HG02763 (cell line): ENCODE measurements at regions not wholly inside any gene's neighbourhood (a gene's known extent, or its start where the extent isn't known, plus 50 kb on each side); places are given as distances from the start of the nearest gene placed in this dataset.
A peak's percentile ranks its signal among the peaks of the same experiment; 100 is the strongest.

Experiments
- ATAC-seq: cut with Tn5 transposase; IDR thresholded peaks from one replicate; pipeline ENCODE4 v1.9.1; 2021; ENCODE audit warnings: mild to moderate bottlenecking, moderate library complexity; ENCODE audit not compliant: unreplicated experiment

GRCh38 chr6:151753581-151753980 lies 53.9 kb upstream of the ESR1 start:
- no peak for ATAC-seq

- peak; percentile 98 for ATAC-seq
Observed at GRCh38 chr6:151757506-151757955, 50.0 kb upstream of the ESR1 start.
